C4-2B (cell line): ENCODE measurements at regions not wholly inside any gene's neighbourhood (a gene's known extent, or its start where the extent isn't known, plus 50 kb on each side); places are given as distances from the start of the nearest gene placed in this dataset.
A peak's percentile ranks its signal among the peaks of the same experiment; 100 is the strongest.

Experiments
- H3K27ac ChIP-seq: fragments of 450-650 bp; 2 replicates; pipeline ENCODE4 v1.5.1; 2017
- ZFX ChIP-seq: fragments of 450-650 bp; IDR thresholded peaks from 2 replicates; pipeline ENCODE4 v1.6.1; 2017
- TF ChIP-seq, protein P1 (sequence below): fragments of 450-650 bp; conservative IDR thresholded peaks from 2 replicates; pipeline ENCODE4 v1.5.1; 2017; ENCODE audit warnings: mild to moderate bottlenecking

DNA sequence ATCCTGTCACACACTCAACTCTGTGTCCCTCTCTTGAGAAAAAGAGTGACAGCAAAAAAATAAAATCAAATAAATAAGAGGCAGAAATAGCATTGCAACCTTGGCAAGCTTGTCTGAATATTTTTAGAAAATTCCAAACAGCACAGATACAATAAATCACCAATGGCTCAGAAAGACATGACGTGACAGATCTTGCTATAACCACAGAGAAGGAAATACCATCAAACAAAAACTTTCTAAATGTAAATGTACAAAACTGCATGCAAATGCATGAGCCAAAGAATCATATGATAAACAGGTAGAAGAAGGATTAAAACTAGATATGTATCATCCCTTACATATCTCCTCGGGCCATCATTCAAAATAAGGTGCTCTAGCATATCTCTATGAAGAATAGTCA is 549.2 kb upstream of the NOX3 start:
- no peak overlapping the region for H3K27ac ChIP-seq
- TF ChIP-seq, protein P1, sequence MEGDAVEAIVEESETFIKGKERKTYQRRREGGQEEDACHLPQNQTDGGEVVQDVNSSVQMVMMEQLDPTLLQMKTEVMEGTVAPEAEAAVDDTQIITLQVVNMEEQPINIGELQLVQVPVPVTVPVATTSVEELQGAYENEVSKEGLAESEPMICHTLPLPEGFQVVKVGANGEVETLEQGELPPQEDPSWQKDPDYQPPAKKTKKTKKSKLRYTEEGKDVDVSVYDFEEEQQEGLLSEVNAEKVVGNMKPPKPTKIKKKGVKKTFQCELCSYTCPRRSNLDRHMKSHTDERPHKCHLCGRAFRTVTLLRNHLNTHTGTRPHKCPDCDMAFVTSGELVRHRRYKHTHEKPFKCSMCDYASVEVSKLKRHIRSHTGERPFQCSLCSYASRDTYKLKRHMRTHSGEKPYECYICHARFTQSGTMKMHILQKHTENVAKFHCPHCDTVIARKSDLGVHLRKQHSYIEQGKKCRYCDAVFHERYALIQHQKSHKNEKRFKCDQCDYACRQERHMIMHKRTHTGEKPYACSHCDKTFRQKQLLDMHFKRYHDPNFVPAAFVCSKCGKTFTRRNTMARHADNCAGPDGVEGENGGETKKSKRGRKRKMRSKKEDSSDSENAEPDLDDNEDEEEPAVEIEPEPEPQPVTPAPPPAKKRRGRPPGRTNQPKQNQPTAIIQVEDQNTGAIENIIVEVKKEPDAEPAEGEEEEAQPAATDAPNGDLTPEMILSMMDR, result no peak
- no peak for TF ChIP-seq ZFX

DNA sequence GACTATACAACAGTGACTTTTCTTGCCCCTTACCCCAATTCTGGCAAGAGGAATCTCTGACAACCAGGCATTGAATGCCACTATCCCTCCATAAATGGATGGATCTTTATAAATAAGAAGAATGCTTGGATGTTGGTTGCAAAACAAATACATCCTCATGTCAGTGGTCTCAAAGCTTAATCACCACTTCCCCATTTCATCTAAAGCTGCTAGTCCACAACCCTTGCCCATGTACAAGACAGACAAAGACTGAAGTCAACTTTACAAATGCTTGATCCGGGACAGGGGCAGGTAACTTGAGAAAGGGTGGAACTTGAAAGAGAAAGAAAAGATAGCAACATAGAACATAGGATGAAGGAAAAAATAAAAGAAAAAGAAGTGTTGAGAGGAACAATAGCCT is 540.5 kb upstream of the NOX3 start:
- no peak overlapping the region for H3K27ac ChIP-seq
- TF ChIP-seq, protein P1, result no peak
- no peak for TF ChIP-seq ZFX

DNA sequence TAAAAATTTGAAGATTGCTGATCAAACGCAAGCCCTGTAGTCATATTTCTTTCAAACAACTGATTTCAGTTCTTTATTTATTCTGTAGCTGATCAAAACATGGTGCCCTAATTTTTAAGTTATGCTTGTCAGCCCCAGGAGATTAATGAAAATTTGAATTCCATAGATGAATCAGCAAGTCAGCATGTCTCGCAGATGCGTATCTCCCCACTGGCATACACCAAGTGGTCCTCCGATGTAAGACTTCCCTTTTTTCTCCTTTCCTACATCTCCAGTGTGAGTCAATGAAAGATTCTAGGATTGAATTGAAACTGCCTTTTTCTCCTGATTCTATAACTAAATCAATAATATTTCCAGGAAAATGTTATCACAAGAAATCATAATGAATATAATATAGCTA is 539.6 kb upstream of the NOX3 start:
- H3K27ac ChIP-seq, result no peak overlapping the region
- TF ChIP-seq, protein P1, result no peak
- TF ChIP-seq ZFX, result no peak

DNA sequence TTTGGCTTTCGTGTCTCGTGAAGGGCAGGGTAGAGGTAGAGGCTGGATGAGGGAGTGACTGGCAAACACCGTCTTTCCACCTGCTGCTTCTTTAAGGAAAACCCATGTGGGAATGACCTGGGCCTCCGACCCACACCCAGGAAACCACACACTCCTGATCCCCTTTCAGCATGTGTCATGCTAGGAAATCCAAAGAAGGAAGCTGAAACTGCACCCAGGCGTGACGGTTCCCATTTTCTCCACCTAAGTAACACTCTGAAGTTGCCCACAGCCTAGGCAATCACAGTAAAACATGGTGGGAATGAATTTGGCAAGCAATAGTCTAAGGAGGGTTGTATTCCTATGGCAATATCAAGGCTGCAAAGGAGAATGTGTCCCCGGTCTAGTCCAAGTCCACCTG is 538.4 kb upstream of the NOX3 start:
- H3K27ac ChIP-seq, result no peak overlapping the region
- TF ChIP-seq, protein P1, result no peak
- TF ChIP-seq ZFX, result no peak

DNA sequence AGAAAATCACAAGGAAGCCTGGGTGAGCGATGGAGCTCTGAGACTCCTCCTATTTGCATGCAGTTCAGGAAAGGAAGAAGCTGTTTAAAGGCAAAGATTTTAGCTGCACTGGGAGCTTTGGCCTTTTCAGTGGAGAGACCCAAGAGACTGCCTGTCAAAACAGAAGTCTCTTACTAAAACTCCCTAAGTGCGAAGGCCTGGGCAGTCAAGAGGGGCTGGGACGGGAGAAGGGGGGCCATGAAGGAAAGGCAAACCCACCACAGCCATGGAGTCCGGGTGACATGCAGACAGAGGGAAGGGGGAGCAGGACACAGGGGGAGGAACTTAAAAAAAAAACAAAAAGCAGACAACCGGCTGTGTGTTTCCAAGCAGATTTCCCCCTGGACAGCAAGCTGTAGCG is 537.6 kb upstream of the NOX3 start:
- TF ChIP-seq, protein P1, result no peak
- no peak for TF ChIP-seq ZFX
- no peak overlapping the region for H3K27ac ChIP-seq

DNA sequence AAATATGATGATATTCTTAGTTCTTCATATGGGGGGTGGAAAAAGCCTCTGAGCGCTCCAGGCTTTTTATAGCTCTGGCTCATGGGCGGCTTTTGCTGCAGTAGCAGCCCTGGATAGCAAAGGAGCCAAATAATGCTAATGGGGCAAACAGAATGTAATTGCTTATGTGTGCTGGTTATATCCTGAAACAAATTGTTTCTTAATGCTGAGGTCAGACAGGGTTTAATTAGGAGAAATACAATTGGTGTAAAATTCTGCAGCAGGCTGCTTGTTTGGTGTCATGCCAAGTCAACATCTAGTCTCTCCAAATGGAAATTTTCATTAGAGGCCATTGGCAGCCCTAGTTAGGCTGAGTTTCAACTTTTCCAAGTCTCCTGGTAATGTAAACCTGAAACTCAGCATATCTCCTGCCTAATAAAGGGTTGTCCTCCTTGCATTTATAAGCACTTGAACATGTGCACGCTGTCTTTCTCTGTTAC is 530.1 kb upstream of the NOX3 start:
- TF ChIP-seq ZFX, result no peak
- TF ChIP-seq, protein P1, result no peak
- peak overlapping the region; percentile 37; the same call in 1 of the 2 replicates for H3K27ac ChIP-seq

DNA sequence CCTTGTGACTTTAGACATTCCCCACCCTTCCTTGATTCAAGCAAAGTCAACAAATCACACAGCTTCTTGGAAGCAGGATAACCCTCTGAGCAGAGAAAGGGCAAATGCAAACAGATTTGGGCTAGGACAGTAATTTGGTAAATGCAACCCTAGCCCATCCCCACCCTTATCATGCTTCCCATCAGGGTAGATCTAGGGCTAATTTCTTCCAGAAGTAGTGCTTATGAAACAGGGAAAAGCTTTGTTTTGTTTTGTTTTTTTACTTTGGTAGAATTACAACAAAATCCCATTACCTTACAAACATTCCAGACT is 525.1 kb upstream of the NOX3 start:
- H3K27ac ChIP-seq, result no peak overlapping the region
- TF ChIP-seq, protein P1, result no peak
- no peak for TF ChIP-seq ZFX
